SK-N-SH (cell line): ENCODE measurements at regions not wholly inside any gene's neighbourhood (a gene's known extent, or its start where the extent isn't known, plus 50 kb on each side); places are given as distances from the start of the nearest gene placed in this dataset.

Experiments
- CTCF ChIA-PET: fragments of 300-600, 350-600 bp; formaldehyde crosslinking; extraction: SDS; loops from one replicate; lab custom pipeline; 2021; lab: Yijun Ruan, JAX
- POLR2A ChIA-PET: fragments of 350-600 bp; sonication (Branson Sonifier 250); formaldehyde crosslinking; extraction: SDS; loops from one replicate; lab custom pipeline; 2020; ENCODE audit warnings: antibody characterized with exemption, inconsistent platforms; lab: Yijun Ruan, JAX
- DNase-seq: peaks from one replicate; pipeline ENCODE4 v3.0.0; 2012
- H2AFZ ChIP-seq: fragments of 200-600 bp; sonication (generic); 2 replicates; pipeline ENCODE4 v1.8.1; 2016; ENCODE audit warnings: antibody characterized with exemption, mild to moderate bottlenecking, low read depth
- H3F3A ChIP-seq: fragments of 200-600 bp; sonication (generic); replicated peaks from 2 replicates; pipeline ENCODE3; 2016; ENCODE audit warnings: antibody characterized with exemption, mild to moderate bottlenecking; ENCODE audit not compliant: insufficient read depth
- H3K27ac ChIP-seq, 2 experiments: fragments of 200-500 bp in 1 of 2; fragments of 200-600 bp in 1 of 2; sonication (Bioruptor generic) in 1 of 2; sonication (generic), shearing (Covaris generic) in 1 of 2; 2 replicates each; pipeline versions ENCODE4 v1.5.1 to v1.6.1; 2014 to 2016; ENCODE audit warnings: low read depth in 2 of 2, inconsistent platforms in 1 of 2, low read length in 1 of 2, mild to moderate bottlenecking in 1 of 2, mixed read lengths in 1 of 2
- H3K27me3 ChIP-seq: fragments of 200-600 bp; sonication (generic), shearing (Covaris generic); 2 replicates; pipeline ENCODE4 v1.6.1; 2016; ENCODE audit warnings: mixed run types; ENCODE audit not compliant: insufficient read depth
- H3K36me3 ChIP-seq, 2 experiments: fragments of 200-500 bp in 1 of 2; fragments of 200-600 bp in 1 of 2; sonication (Bioruptor generic) in 1 of 2; sonication (generic) in 1 of 2; replicated peaks in 1 of 2; 2 replicates each; pipeline versions ENCODE3 to v1.5.1; 2014 to 2016; ENCODE audit warnings: low read length in 1 of 2, mild to moderate bottlenecking in 1 of 2; ENCODE audit not compliant: insufficient read depth in 2 of 2, control insufficient read depth in 1 of 2
- H3K4me1 ChIP-seq, 2 experiments: fragments of 200-500 bp in 1 of 2; fragments of 200-600 bp in 1 of 2; sonication (Bioruptor generic) in 1 of 2; sonication (generic), shearing (Covaris generic) in 1 of 2; 2 replicates each; pipeline versions ENCODE4 v1.5.1 to v1.6.1; 2014 to 2016; ENCODE audit warnings: low read depth in 1 of 2, low read length in 1 of 2, mixed run types in 1 of 2; ENCODE audit not compliant: insufficient read depth in 2 of 2, control insufficient read depth in 1 of 2
- H3K4me2 ChIP-seq: fragments of 200-600 bp; sonication (generic), shearing (Covaris generic); 2 replicates; pipeline ENCODE4 v1.6.1; 2017; ENCODE audit warnings: mixed run types
- H3K4me3 ChIP-seq, 2 experiments: fragments of 200-500 bp in 1 of 2; fragments of 200-600 bp in 1 of 2; sonication (Bioruptor generic) in 1 of 2; sonication (generic), shearing (Covaris generic) in 1 of 2; 2 replicates each; pipeline versions ENCODE4 v1.5.1 to v1.8.1; 2014 to 2016; ENCODE audit warnings: low read depth in 2 of 2, inconsistent platforms in 1 of 2, low read length in 1 of 2, mild to moderate bottlenecking in 1 of 2, mixed read lengths in 1 of 2, moderate library complexity in 1 of 2
- H3K79me2 ChIP-seq: fragments of 200-600 bp; sonication (generic); 2 replicates; pipeline ENCODE4 v1.8.1; 2017; ENCODE audit warnings: mild to moderate bottlenecking; ENCODE audit not compliant: insufficient read depth
- H3K9ac ChIP-seq: fragments of 200-600 bp; sonication (generic); 2 replicates; pipeline ENCODE4 v1.6.1; 2017; ENCODE audit warnings: mixed run types
- H3K9me2 ChIP-seq: fragments of 200-600 bp; sonication (generic); 2 replicates; pipeline ENCODE4 v1.6.1; 2017; ENCODE audit warnings: mixed run types
- H3K9me3 ChIP-seq: fragments of 200-600 bp; sonication (generic); 2 replicates; pipeline ENCODE4 v1.6.1; 2017; ENCODE audit warnings: mixed run types, mild to moderate bottlenecking, moderate library complexity
- H4K20me1 ChIP-seq: fragments of 200-600 bp; sonication (generic); 2 replicates; pipeline ENCODE4 v1.6.1; 2017; ENCODE audit warnings: mild to moderate bottlenecking, mixed run types; ENCODE audit not compliant: insufficient read depth
- ELF1 ChIP-seq: IDR thresholded peaks from 2 replicates; pipeline ENCODE4 v1.4.0; 2012
- FOSL2 ChIP-seq: IDR thresholded peaks from 2 replicates; pipeline ENCODE4 v1.4.0; 2012; ENCODE audit warnings: low read depth, mild to moderate bottlenecking, moderate library complexity, borderline replicate concordance
- FOXM1 ChIP-seq: IDR thresholded peaks from 2 replicates; pipeline ENCODE4 v1.4.0; 2012; ENCODE audit warnings: low read depth, mild to moderate bottlenecking
- MEF2A ChIP-seq: IDR thresholded peaks from 2 replicates; pipeline ENCODE4 v1.4.0; 2012; ENCODE audit warnings: low read depth, borderline replicate concordance
- MXI1 ChIP-seq: IDR thresholded peaks from 2 replicates; pipeline ENCODE4 v1.6.1; 2012; ENCODE audit warnings: mild to moderate bottlenecking, low read depth, low read length, improper control_type of control experiment
- NFIC ChIP-seq: IDR thresholded peaks from 2 replicates; pipeline ENCODE4 v1.4.0; 2012; ENCODE audit warnings: borderline replicate concordance
- NRF1 ChIP-seq: IDR thresholded peaks from 2 replicates; pipeline ENCODE4 v1.6.1; 2012; ENCODE audit warnings: low read depth, mild to moderate bottlenecking, low read length
- RAD21 ChIP-seq: IDR thresholded peaks from 2 replicates; pipeline ENCODE4 v1.6.1; 2012; ENCODE audit warnings: mild to moderate bottlenecking, low read length
- SIN3A ChIP-seq: IDR thresholded peaks from 2 replicates; pipeline ENCODE4 v1.6.1; 2012; ENCODE audit warnings: low read depth, mild to moderate bottlenecking, low read length, moderate library complexity, borderline replicate concordance
- SMC3 ChIP-seq: IDR thresholded peaks from 2 replicates; pipeline ENCODE4 v1.6.1; 2012; ENCODE audit warnings: low read depth, low read length, improper control_type of control experiment
- TEAD4 ChIP-seq: IDR thresholded peaks from 2 replicates; pipeline ENCODE4 v1.4.0; 2012; ENCODE audit warnings: mild to moderate bottlenecking, borderline replicate concordance; ENCODE audit not compliant: insufficient read depth
- WGBS: methylation state at CpG from one replicate; pipeline ENCODE4 v1.1.6; 2017; ENCODE audit warnings: low lambda C conversion rate; 5-methylcytosine and 5-hydroxymethylcytosine counted together
- TF ChIP-seq, protein P1 (sequence below): IDR thresholded peaks from 2 replicates; pipeline ENCODE4 v1.4.0; 2012; ENCODE audit warnings: low read depth, borderline replicate concordance
- TF ChIP-seq, protein P2 (sequence below): fragments of 150-350 bp; IDR thresholded peaks from 2 replicates; pipeline ENCODE4 v1.6.1; 2016; ENCODE audit warnings: mild to moderate bottlenecking, low read depth, low read length
- TF ChIP-seq, protein P3 (sequence below): IDR thresholded peaks from 2 replicates; pipeline ENCODE4 v1.4.0; 2012; ENCODE audit warnings: low read depth, borderline replicate concordance
- TF ChIP-seq, protein P4 (sequence below): fragments of 200-600 bp; sonication (generic); IDR thresholded peaks from 2 replicates; pipeline ENCODE4 v1.6.1; 2017; ENCODE audit warnings: antibody characterized with exemption, mild to moderate bottlenecking, moderate library complexity

DNA sequence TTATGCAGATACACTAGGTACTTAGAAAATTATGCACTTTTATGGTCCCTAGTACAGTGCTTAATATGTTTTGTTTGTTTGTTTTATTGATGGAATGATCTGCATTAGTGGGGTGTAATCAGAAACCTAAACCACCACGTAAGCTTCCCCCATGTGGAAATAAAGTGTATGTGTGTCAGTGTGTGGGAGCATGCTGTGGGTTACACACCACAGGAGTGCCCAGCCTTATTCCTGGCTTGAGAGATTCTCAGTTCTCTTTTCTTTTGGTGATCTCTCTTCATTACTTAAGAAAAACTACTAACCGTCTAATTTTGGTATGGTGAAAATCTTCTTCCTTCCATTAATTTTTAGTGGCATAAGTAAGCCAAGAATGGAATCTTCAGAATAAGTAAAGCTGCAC, 398.6 kb downstream of the DCDC2C start:
- TF ChIP-seq SIN3A, result no peak
- TF ChIP-seq, protein P1, sequence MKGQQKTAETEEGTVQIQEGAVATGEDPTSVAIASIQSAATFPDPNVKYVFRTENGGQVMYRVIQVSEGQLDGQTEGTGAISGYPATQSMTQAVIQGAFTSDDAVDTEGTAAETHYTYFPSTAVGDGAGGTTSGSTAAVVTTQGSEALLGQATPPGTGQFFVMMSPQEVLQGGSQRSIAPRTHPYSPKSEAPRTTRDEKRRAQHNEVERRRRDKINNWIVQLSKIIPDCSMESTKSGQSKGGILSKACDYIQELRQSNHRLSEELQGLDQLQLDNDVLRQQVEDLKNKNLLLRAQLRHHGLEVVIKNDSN, result no peak
- TF ChIP-seq, protein P2, sequence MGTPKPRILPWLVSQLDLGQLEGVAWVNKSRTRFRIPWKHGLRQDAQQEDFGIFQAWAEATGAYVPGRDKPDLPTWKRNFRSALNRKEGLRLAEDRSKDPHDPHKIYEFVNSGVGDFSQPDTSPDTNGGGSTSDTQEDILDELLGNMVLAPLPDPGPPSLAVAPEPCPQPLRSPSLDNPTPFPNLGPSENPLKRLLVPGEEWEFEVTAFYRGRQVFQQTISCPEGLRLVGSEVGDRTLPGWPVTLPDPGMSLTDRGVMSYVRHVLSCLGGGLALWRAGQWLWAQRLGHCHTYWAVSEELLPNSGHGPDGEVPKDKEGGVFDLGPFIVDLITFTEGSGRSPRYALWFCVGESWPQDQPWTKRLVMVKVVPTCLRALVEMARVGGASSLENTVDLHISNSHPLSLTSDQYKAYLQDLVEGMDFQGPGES, result no peak
- TF ChIP-seq, protein P3, sequence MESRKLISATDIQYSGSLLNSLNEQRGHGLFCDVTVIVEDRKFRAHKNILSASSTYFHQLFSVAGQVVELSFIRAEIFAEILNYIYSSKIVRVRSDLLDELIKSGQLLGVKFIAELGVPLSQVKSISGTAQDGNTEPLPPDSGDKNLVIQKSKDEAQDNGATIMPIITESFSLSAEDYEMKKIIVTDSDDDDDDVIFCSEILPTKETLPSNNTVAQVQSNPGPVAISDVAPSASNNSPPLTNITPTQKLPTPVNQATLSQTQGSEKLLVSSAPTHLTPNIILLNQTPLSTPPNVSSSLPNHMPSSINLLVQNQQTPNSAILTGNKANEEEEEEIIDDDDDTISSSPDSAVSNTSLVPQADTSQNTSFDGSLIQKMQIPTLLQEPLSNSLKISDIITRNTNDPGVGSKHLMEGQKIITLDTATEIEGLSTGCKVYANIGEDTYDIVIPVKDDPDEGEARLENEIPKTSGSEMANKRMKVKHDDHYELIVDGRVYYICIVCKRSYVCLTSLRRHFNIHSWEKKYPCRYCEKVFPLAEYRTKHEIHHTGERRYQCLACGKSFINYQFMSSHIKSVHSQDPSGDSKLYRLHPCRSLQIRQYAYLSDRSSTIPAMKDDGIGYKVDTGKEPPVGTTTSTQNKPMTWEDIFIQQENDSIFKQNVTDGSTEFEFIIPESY, result no peak
- TF ChIP-seq, protein P4, sequence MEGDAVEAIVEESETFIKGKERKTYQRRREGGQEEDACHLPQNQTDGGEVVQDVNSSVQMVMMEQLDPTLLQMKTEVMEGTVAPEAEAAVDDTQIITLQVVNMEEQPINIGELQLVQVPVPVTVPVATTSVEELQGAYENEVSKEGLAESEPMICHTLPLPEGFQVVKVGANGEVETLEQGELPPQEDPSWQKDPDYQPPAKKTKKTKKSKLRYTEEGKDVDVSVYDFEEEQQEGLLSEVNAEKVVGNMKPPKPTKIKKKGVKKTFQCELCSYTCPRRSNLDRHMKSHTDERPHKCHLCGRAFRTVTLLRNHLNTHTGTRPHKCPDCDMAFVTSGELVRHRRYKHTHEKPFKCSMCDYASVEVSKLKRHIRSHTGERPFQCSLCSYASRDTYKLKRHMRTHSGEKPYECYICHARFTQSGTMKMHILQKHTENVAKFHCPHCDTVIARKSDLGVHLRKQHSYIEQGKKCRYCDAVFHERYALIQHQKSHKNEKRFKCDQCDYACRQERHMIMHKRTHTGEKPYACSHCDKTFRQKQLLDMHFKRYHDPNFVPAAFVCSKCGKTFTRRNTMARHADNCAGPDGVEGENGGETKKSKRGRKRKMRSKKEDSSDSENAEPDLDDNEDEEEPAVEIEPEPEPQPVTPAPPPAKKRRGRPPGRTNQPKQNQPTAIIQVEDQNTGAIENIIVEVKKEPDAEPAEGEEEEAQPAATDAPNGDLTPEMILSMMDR, result no peak
- no peak for TF ChIP-seq FOXM1
- TF ChIP-seq MXI1, result no peak
- TF ChIP-seq RAD21, result no peak
- no peak for TF ChIP-seq SMC3
- TF ChIP-seq NRF1, result no peak
- TF ChIP-seq MEF2A, result no peak
- no peak for TF ChIP-seq NFIC
- TF ChIP-seq FOSL2, result no peak
- TF ChIP-seq TEAD4, result no peak
- TF ChIP-seq ELF1, result no peak
- POLR2A ChIA-PET, result no interaction called here
- Histone ChIP-seq H3F3A (no peaks in the 10 kb centered on the region), H4K20me1 (no peaks in the 10 kb centered on the region), H3K9ac (no peak overlapping the region), H3K9me2 (0 out of 2 replicates have a peak, but pooled peaks cover 5% of the 10 kb centered on the region), H3K4me3 (no peak overlapping the region), H3K36me3 (no peaks in the 10 kb centered on the region), H3K79me2 (no peaks in the 10 kb centered on the region), H3K4me1 (no peaks in the 10 kb centered on the region; a peak in 1 of 4 replicates), H3K4me2 (no peak overlapping the region), H3K27me3 (no peaks in the 10 kb centered on the region), H2AFZ (no peak overlapping the region), H3K27ac (no peak overlapping the region), H3K9me3 (peaks cover 19% of the 10 kb centered on the region)
- DNase-seq, result no peak
- CTCF ChIA-PET, result interaction anchor here (1.4 kb wide), 1 partner anchor 11 kb away, joined by 4 read pairs; no protein-coding TSS in a partner anchor
- 60% methylated on average over 2 of the region's 2 CpGs for WGBS
